HG02623 (cell line): ENCODE measurements at regions not wholly inside any gene's neighbourhood (a gene's known extent, or its start where the extent isn't known, plus 50 kb on each side); places are given as distances from the start of the nearest gene placed in this dataset.
"Not testable (repeated sequence)": the region's sequence is repeated elsewhere in the genome, so short reads cannot be mapped to it uniquely, and the experiment has no call there.

Source experiments
- ATAC-seq: cut with Tn5 transposase; IDR thresholded peaks from one replicate; pipeline ENCODE4 v1.9.1; 2021; ENCODE audit warnings: moderate library complexity; ENCODE audit not compliant: unreplicated experiment

GRCh38 chr4:177796841-177797240, 354.6 kb upstream of the AGA start:
- no peak for ATAC-seq

- ATAC-seq, result no peak
Observed at GRCh38 chr4:177798161-177798560, 355.9 kb upstream of the AGA start.

GRCh38 chr4:177802162-177802561, 359.9 kb upstream of the AGA start:
- no peak for ATAC-seq

- ATAC-seq, result no peak
Observed at GRCh38 chr4:177802661-177803060, 360.4 kb upstream of the AGA start.

- ATAC-seq, result no peak
Observed at GRCh38 chr4:177803151-177803550, 360.9 kb upstream of the AGA start.

GRCh38 chr4:177809791-177810190, 367.6 kb upstream of the AGA start:
- no peak for ATAC-seq

GRCh38 chr4:177810220-177810619, 368.0 kb upstream of the AGA start:
- ATAC-seq, result no peak

- ATAC-seq, result not testable (repeated sequence)
Observed at GRCh38 chr4:177818392-177818791, 376.2 kb upstream of the AGA start.

GRCh38 chr4:177826973-177827372, 384.7 kb upstream of the AGA start:
- ATAC-seq, result no peak

- no peak for ATAC-seq
Observed at GRCh38 chr4:177841258-177841657, 399.0 kb upstream of the AGA start.

- no peak for ATAC-seq
Observed at GRCh38 chr4:177853229-177853628, 411.0 kb upstream of the AGA start.

- no peak for ATAC-seq
Observed at GRCh38 chr4:177855507-177856197, 413.4 kb upstream of the AGA start.

- ATAC-seq, result no peak
Observed at GRCh38 chr4:177860171-177860570, 417.9 kb upstream of the AGA start.

GRCh38 chr4:177861551-177862094, 419.4 kb upstream of the AGA start:
- ATAC-seq, result no peak

GRCh38 chr4:177862541-177863176, 420.4 kb upstream of the AGA start:
- no peak for ATAC-seq

- ATAC-seq, result no peak
Observed at GRCh38 chr4:177879851-177880250, 437.6 kb upstream of the AGA start.

GRCh38 chr4:177895136-177895535, 452.9 kb upstream of the AGA start:
- no peak for ATAC-seq

GRCh38 chr4:177901786-177902185, 459.5 kb upstream of the AGA start:
- ATAC-seq, result no peak

- ATAC-seq, result no peak
Observed at GRCh38 chr4:177902386-177902785, 460.1 kb upstream of the AGA start.

GRCh38 chr4:177907736-177908424, 465.6 kb upstream of the AGA start:
- ATAC-seq, result no peak

GRCh38 chr4:177921715-177922114, 479.5 kb upstream of the AGA start:
- ATAC-seq, result no peak

GRCh38 chr4:177923888-177924287, 481.7 kb upstream of the AGA start:
- no peak for ATAC-seq
